ENCODE measurements at regions not wholly inside any gene's neighbourhood (a gene's known extent, or its start where the extent isn't known, plus 50 kb on each side); places are given as distances from the start of the nearest gene placed in this dataset.

DNA sequence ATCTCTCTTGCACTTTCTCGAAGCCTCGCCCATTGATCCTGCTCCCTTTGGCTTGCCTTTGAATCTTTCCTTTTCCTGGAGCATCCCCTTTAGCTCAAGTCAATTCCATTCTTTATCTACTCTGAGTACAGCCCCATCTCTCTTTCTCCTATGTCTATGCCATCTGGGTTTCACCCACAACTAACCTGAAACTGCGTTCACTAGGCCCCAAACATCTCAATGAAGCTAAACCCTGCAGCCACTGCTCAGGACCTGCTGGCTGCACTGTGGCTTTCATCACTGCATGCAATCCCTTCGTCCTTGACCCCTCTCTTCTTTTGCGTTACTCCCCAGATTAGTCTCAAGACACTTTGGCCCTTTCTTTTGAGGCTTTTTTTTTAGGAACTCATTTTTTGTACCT is 81.6 kb upstream of the CYRIA start:
- TF ChIP-seq, protein P1, sequence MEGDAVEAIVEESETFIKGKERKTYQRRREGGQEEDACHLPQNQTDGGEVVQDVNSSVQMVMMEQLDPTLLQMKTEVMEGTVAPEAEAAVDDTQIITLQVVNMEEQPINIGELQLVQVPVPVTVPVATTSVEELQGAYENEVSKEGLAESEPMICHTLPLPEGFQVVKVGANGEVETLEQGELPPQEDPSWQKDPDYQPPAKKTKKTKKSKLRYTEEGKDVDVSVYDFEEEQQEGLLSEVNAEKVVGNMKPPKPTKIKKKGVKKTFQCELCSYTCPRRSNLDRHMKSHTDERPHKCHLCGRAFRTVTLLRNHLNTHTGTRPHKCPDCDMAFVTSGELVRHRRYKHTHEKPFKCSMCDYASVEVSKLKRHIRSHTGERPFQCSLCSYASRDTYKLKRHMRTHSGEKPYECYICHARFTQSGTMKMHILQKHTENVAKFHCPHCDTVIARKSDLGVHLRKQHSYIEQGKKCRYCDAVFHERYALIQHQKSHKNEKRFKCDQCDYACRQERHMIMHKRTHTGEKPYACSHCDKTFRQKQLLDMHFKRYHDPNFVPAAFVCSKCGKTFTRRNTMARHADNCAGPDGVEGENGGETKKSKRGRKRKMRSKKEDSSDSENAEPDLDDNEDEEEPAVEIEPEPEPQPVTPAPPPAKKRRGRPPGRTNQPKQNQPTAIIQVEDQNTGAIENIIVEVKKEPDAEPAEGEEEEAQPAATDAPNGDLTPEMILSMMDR (IDR thresholded peaks at IDR 0.05; ENCODE audit: low read depth, low read length), result no peak
- no peak for DNase-seq (ENCODE audit: extremely low read depth, low read depth)

DNA sequence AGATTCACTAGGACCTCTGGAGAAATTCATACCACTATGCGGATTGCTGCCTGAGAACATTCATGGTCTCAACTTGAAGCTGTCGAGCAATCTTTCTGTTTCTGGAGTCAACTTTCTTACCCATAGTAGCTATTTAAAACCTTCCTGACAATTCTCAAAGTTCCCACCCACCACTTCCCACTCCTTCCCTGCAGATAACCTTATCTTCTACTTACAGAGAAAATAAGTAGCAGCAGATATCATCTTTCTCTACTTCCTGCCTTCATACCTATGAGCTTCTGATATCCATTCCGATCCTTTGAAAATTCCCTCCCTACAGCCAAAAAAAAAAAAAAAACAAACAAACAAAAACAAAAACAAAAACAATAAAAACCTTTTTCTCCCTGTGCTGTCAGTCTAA is 81.2 kb upstream of the CYRIA start:
- no peak for DNase-seq (ENCODE audit: extremely low read depth, low read depth)

DNA sequence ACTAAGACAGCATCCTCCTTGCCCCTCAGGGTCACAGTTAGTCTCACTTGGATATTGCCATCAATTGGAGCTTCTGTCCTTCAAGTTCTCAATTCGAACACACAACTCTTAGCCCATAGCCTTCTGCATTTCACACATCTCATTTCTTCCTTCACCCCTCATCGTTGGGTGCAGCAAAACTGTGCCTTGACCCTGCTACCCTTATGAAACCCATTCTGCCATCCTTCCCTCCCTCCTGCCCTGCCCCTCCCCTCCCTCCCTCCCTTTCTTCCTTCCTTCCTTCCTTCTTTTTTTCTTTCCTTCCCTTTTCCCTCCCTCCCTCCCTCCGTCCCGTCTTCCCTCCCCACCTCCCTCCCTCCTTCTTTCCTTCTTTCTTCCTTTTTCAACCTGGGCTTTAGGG is 80.7 kb upstream of the CYRIA start:
- no peak for DNase-seq (ENCODE audit: extremely low read depth, low read depth)
- TF ChIP-seq, protein P1 (IDR thresholded peaks at IDR 0.05; ENCODE audit: low read depth, low read length), result no peak

More for the DNA sequence above, 81.2 kb upstream of the CYRIA start:
- TF ChIP-seq, protein P1 (IDR thresholded peaks at IDR 0.05; ENCODE audit: low read depth, low read length), result no peak

DNA sequence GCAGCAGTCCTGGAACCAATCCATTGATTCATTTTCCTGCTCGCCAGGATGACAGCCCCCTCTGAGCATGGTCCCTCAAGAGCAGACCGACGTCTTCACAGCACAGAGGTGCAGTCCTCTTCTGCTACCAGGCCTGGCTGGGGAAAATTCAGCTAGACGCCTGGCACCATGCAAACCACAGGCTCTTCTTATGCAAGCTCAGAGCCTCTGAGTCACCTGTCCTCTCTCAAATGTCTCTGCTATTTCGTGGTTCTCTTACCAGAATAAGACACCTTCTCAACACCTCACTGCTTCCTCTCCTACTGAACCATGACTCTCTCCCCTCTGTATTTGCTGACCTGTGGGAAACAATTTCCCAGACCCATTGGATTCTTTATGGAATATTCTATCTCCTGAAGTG is 79.8 kb upstream of the CYRIA start:
- no peak for DNase-seq (ENCODE audit: extremely low read depth, low read depth)
- TF ChIP-seq, protein P1 (IDR thresholded peaks at IDR 0.05; ENCODE audit: low read depth, low read length), result no peak

DNA sequence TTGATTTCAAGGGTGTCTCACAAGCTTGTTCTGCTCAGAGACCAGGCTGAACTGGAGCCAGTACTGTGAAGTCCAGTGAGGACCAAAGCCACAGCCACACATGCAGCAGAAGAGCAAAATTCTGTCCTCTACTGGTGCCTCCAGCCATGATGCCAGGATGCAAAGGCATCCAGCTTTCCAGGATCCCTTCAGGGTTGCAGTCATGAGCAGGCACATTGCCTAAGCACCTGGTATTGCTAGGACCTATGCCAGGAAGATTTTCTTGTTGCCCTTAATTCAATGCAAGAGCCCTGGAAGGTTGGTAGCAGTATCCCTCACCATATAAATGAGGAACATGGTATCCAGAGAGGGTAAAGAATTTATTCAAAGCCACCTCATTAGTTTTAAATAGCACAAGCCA is 78.9 kb upstream of the CYRIA start:
- TF ChIP-seq, protein P1 (IDR thresholded peaks at IDR 0.05; ENCODE audit: low read depth, low read length), result no peak
- DNase-seq (ENCODE audit: extremely low read depth, low read depth), result no peak

DNA sequence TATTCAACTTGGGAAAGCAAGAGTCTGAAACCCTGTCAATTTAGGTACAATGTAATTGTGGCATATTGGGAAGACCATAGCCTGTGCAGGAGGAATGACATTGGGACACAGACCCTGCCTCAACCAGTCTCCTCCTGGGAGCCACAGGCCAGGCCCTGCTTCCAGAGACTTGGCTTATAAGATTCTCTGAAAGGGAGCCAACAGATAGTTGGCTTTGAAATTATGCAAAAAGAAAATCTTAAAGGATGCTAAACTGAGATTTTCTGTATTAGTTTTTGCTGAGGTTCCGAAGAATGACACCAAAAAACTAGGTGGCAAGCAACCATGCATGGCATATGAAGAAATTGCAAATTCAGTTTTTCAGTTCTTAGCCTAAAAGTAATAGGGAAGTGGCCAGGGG is 76.4 kb upstream of the CYRIA start:
- TF ChIP-seq, protein P1 (IDR thresholded peaks at IDR 0.05; ENCODE audit: low read depth, low read length), result no peak
- DNase-seq (ENCODE audit: extremely low read depth, low read depth), result no peak

DNA sequence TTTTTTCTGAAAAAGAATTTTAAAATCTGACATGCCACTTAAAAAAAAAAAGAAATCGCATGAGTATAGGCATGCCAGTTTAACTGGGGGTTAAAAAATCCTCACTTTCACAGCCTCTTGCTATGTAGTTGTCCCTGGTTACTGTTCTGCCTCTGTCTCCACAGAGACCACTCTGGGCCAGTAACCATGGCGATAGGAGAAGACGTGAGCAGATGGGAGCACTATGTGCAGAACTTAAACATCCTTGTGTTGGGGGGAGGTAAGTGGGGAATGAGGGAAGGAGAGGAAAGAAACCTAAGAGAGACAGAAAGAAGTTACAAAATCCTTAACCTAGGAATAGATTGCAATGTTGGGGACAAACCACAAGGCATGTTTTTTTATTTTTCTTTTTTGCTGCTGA is 75.9 kb upstream of the CYRIA start:
- TF ChIP-seq, protein P1 (IDR thresholded peaks at IDR 0.05; ENCODE audit: low read depth, low read length), result no peak
- no peak for DNase-seq (ENCODE audit: extremely low read depth, low read depth)

All from AG09319 (cell line).